ENCODE measurements at regions not wholly inside any gene's neighbourhood (a gene's known extent, or its start where the extent isn't known, plus 50 kb on each side); places are given as distances from the start of the nearest gene placed in this dataset.

- no peak for DNase-seq (ENCODE audit: extremely low spot score)
- ChIA-PET CTCF (no interaction called here), POLR2A (no interaction called here)
- TF ChIP-seq LEF1 (IDR thresholded peaks at IDR 0.05; ENCODE audit: borderline replicate concordance) (no peak), ARNT (IDR thresholded peaks at IDR 0.05) (no peak), FOXA1 (IDR thresholded peaks at IDR 0.05) (no peak), FOXM1 (IDR thresholded peaks at IDR 0.05; ENCODE audit: borderline replicate concordance) (no peak), ELF4 (IDR thresholded peaks at IDR 0.05) (no peak), CTBP1 (IDR thresholded peaks at IDR 0.05; ENCODE audit: borderline replicate concordance) (no peak), PKNOX1 (IDR thresholded peaks at IDR 0.05) (no peak), L3MBTL2 (conservative IDR thresholded peaks at IDR 0.05) (no peak), SP1 (IDR thresholded peaks at IDR 0.05) (no peak), FOXK2 (IDR thresholded peaks at IDR 0.05) (no peak), TARDBP (IDR thresholded peaks at IDR 0.05) (no peak), BHLHE40 (IDR thresholded peaks at IDR 0.05; ENCODE audit: borderline replicate concordance) (no peak), NFRKB (IDR thresholded peaks at IDR 0.05) (no peak)
These were observed 194.3 kb downstream of the RHOU start for GRCh38 chr1:228929476-228930027.

- CTCF ChIA-PET, result interaction anchor here (0.6 to 0.7 kb wide), 2 partner anchors 40 to 147 kb away, joined by 3 to 6 read pairs; no protein-coding TSS in a partner anchor
- POLR2A ChIA-PET, result no interaction called here
- TF ChIP-seq LEF1 (IDR thresholded peaks at IDR 0.05; ENCODE audit: borderline replicate concordance), result no peak
- no peak for TF ChIP-seq HDGF (IDR thresholded peaks at IDR 0.05; ENCODE audit: borderline replicate concordance)
- no peak for TF ChIP-seq L3MBTL2 (conservative IDR thresholded peaks at IDR 0.05)
- TF ChIP-seq SUZ12 (IDR thresholded peaks at IDR 0.05), result no peak
- peak; percentile 21; the same call in 1 of the 2 replicates for TF ChIP-seq PKNOX1 (IDR thresholded peaks at IDR 0.05)
- no peak for TF ChIP-seq SP1 (IDR thresholded peaks at IDR 0.05)
- no peak for DNase-seq (ENCODE audit: extremely low spot score)
These were observed 195.2 kb downstream of the RHOU start for GRCh38 chr1:228930479-228930957.

GRCh38 chr1:228933753-228934152 lies 198.5 kb downstream of the RHOU start:
- CTCF ChIA-PET, result no interaction called here
- POLR2A ChIA-PET, result no interaction called here
- no peak for DNase-seq (ENCODE audit: extremely low spot score)
- TF ChIP-seq L3MBTL2 (conservative IDR thresholded peaks at IDR 0.05), result no peak
- no peak for TF ChIP-seq TARDBP (IDR thresholded peaks at IDR 0.05)
- TF ChIP-seq SUZ12 (IDR thresholded peaks at IDR 0.05), result no peak
- TF ChIP-seq ELF4 (IDR thresholded peaks at IDR 0.05), result no peak
- TF ChIP-seq HDGF (IDR thresholded peaks at IDR 0.05; ENCODE audit: borderline replicate concordance), result no peak
- TF ChIP-seq FOXK2 (IDR thresholded peaks at IDR 0.05), result no peak

- TF ChIP-seq TARDBP (IDR thresholded peaks at IDR 0.05) (no peak), FOXM1 (IDR thresholded peaks at IDR 0.05; ENCODE audit: borderline replicate concordance) (no peak)
- CTCF ChIA-PET, result no interaction called here
- POLR2A ChIA-PET, result no interaction called here
- DNase-seq (ENCODE audit: extremely low spot score), result no peak
These were observed 200.0 kb downstream of the RHOU start for GRCh38 chr1:228935198-228935663.

GRCh38 chr1:228935855-228936727 lies 200.8 kb downstream of the RHOU start:
- no peak for TF ChIP-seq NFRKB (IDR thresholded peaks at IDR 0.05)
- TF ChIP-seq ARNT (IDR thresholded peaks at IDR 0.05), result no peak
- TF ChIP-seq FOXK2 (IDR thresholded peaks at IDR 0.05), result no peak
- CTCF ChIA-PET, result no interaction called here
- POLR2A ChIA-PET, result no interaction called here
- DNase-seq (ENCODE audit: extremely low spot score), result no peak

GRCh38 chr1:228936881-228937280 lies 201.6 kb downstream of the RHOU start:
- TF ChIP-seq NFRKB (IDR thresholded peaks at IDR 0.05), result no peak
- no peak for TF ChIP-seq PKNOX1 (IDR thresholded peaks at IDR 0.05)
- TF ChIP-seq FOXA1 (IDR thresholded peaks at IDR 0.05), result no peak
- no peak for TF ChIP-seq SUZ12 (IDR thresholded peaks at IDR 0.05)
- TF ChIP-seq TARDBP (IDR thresholded peaks at IDR 0.05), result no peak
- no peak for TF ChIP-seq LEF1 (IDR thresholded peaks at IDR 0.05; ENCODE audit: borderline replicate concordance)
- no peak for TF ChIP-seq SP1 (IDR thresholded peaks at IDR 0.05)
- TF ChIP-seq ARNT (IDR thresholded peaks at IDR 0.05), result no peak
- no peak for TF ChIP-seq FOXK2 (IDR thresholded peaks at IDR 0.05)
- TF ChIP-seq HDGF (IDR thresholded peaks at IDR 0.05; ENCODE audit: borderline replicate concordance), result no peak
- no peak for TF ChIP-seq CTBP1 (IDR thresholded peaks at IDR 0.05; ENCODE audit: borderline replicate concordance)
- no peak for TF ChIP-seq BHLHE40 (IDR thresholded peaks at IDR 0.05; ENCODE audit: borderline replicate concordance)
- no peak for TF ChIP-seq ELF4 (IDR thresholded peaks at IDR 0.05)
- no peak for TF ChIP-seq FOXM1 (IDR thresholded peaks at IDR 0.05; ENCODE audit: borderline replicate concordance)
- TF ChIP-seq ZNF384 (IDR thresholded peaks at IDR 0.05), result no peak
- no peak for TF ChIP-seq L3MBTL2 (conservative IDR thresholded peaks at IDR 0.05)
- CTCF ChIA-PET, result no interaction called here
- POLR2A ChIA-PET, result no interaction called here

More at GRCh38 chr1:228936881-228937280, 201.6 kb downstream of the RHOU start:
- no peak for DNase-seq (ENCODE audit: extremely low spot score)
